DND-41 (cell line): ENCODE measurements at regions not wholly inside any gene's neighbourhood (a gene's known extent, or its start where the extent isn't known, plus 50 kb on each side); places are given as distances from the start of the nearest gene placed in this dataset.

ENCODE experiments used
- EZH2 ChIP-seq: IDR thresholded peaks from 3 replicates; pipeline ENCODE4 v1.6.1; 2012; ENCODE audit warnings: borderline replicate concordance, low read depth, mild to moderate bottlenecking, moderate library complexity, low read length, inconsistent platforms; ENCODE audit not compliant: severe bottlenecking
- TF ChIP-seq, protein P1 (sequence below): IDR thresholded peaks from 2 replicates; pipeline ENCODE4 v1.5.1; 2012; ENCODE audit warnings: borderline replicate concordance, low read length, moderate library complexity, mild to moderate bottlenecking; ENCODE audit not compliant: poor library complexity, severe bottlenecking; ENCODE audit errors: extremely low read depth

DNA sequence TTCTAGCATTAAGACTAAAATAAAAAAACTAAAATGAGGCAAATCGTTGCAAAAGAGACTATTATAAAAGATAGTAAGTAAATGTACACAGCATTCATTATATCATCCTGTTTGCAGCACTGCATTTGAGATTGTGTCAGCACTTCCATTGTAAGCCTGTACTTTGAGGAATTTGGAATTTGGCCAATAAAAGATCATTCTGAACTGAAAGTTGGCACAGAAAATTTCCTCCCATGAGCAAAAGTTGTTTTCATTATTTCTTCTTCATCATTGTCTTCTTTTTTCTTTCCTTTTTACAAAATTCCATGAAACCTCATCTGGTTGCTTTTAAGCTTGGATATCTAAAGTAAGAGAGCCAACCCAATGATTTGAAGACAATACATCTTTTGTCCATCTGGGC is 199.3 kb upstream of the ADAMTSL1 start:
- TF ChIP-seq, protein P1, sequence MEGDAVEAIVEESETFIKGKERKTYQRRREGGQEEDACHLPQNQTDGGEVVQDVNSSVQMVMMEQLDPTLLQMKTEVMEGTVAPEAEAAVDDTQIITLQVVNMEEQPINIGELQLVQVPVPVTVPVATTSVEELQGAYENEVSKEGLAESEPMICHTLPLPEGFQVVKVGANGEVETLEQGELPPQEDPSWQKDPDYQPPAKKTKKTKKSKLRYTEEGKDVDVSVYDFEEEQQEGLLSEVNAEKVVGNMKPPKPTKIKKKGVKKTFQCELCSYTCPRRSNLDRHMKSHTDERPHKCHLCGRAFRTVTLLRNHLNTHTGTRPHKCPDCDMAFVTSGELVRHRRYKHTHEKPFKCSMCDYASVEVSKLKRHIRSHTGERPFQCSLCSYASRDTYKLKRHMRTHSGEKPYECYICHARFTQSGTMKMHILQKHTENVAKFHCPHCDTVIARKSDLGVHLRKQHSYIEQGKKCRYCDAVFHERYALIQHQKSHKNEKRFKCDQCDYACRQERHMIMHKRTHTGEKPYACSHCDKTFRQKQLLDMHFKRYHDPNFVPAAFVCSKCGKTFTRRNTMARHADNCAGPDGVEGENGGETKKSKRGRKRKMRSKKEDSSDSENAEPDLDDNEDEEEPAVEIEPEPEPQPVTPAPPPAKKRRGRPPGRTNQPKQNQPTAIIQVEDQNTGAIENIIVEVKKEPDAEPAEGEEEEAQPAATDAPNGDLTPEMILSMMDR: no peak
- no peak for TF ChIP-seq EZH2
